Gastroesophageal sphincter (tissue), 3 donors: ENCODE measurements at regions not wholly inside any gene's neighbourhood (a gene's known extent, or its start where the extent isn't known, plus 50 kb on each side); places are given as distances from the start of the nearest gene placed in this dataset.

Experiments used
- POLR2A ChIP-seq, 2 donors: fragments of 450-650 bp; IDR thresholded peaks; one replicate each; pipeline ENCODE4 v1.6.1; 2017; ENCODE audit warnings: antibody characterized with exemption in 2 of 2, mild to moderate bottlenecking in 2 of 2, moderate library complexity in 1 of 2
- TF ChIP-seq, protein P1 (sequence below), 4 experiments: fragments of 200-600 bp in 2 of 4; fragments of 450-650 bp in 2 of 4; sonication (generic) in 1 of 4; IDR thresholded peaks; one replicate each; pipeline ENCODE4 v1.5.1; 2017 to 2019; ENCODE audit warnings: antibody characterized with exemption in 4 of 4, mild to moderate bottlenecking in 2 of 4, moderate library complexity in 2 of 4

DNA sequence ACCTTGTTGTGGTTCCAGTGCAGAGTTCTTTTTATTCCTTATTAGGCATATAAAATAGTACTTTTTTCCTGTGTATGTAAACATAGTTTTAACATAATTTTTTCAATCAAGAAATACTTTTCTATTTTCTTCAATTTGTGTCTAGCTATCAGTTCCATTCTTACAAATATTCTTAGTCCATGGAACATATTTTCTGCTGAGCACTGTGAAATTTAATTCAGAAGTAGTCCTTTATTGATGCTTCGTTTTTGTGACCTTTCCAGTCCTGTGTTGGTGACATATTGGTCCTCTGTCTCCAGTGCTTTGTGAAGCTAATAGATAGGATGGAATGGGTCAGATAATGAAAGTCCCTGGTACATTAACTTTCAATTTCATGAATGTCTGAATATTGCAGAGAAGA lies 325.1 kb downstream of the SAMD5 start:
- TF ChIP-seq, protein P1, sequence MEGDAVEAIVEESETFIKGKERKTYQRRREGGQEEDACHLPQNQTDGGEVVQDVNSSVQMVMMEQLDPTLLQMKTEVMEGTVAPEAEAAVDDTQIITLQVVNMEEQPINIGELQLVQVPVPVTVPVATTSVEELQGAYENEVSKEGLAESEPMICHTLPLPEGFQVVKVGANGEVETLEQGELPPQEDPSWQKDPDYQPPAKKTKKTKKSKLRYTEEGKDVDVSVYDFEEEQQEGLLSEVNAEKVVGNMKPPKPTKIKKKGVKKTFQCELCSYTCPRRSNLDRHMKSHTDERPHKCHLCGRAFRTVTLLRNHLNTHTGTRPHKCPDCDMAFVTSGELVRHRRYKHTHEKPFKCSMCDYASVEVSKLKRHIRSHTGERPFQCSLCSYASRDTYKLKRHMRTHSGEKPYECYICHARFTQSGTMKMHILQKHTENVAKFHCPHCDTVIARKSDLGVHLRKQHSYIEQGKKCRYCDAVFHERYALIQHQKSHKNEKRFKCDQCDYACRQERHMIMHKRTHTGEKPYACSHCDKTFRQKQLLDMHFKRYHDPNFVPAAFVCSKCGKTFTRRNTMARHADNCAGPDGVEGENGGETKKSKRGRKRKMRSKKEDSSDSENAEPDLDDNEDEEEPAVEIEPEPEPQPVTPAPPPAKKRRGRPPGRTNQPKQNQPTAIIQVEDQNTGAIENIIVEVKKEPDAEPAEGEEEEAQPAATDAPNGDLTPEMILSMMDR (IDR thresholded peaks at IDR 0.05): no peak
- no peak for TF ChIP-seq POLR2A (IDR thresholded peaks at IDR 0.05)
